ENCODE measurements at regions not wholly inside any gene's neighbourhood (a gene's known extent, or its start where the extent isn't known, plus 50 kb on each side); places are given as distances from the start of the nearest gene placed in this dataset.

DNA sequence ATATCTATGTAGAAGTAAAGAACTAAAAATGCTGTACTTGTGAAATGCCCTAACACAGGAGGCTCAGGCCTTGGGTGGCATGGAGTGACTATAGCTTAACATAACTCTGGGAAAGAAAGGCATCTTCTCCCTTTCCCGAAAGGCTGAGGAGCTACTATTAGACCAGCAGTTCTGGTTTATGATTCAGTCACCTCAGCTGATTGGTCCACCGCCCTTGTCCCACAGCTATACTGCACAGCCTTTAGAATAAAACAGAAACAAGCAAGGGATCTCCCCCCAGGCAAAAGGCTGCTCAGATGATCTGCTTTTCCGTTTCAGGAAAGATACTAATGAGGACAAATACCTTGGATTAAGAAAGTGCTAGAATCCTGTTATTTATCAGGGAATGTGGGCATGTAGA is 171.3 kb downstream of the SNCA start:
- no peak for DNase-seq

DNA sequence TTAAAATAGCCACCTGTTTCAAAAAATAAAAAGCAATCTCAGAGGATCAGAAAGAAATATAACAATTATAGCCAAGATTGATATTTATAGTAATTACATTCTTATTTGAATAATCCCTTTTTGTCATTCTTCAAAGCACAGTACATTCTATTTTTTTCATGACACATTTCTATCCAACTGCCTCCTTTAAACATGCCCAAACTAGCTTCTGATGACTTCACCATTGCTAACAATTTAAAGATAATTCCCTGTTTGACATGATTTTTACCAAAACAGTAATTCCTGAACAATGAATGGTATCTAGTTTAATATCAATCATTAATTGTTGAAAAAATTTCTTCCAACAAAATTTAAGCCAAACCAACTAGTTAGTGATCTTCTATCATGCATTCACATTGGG is 172.4 kb downstream of the SNCA start:
- no peak for DNase-seq

DNA sequence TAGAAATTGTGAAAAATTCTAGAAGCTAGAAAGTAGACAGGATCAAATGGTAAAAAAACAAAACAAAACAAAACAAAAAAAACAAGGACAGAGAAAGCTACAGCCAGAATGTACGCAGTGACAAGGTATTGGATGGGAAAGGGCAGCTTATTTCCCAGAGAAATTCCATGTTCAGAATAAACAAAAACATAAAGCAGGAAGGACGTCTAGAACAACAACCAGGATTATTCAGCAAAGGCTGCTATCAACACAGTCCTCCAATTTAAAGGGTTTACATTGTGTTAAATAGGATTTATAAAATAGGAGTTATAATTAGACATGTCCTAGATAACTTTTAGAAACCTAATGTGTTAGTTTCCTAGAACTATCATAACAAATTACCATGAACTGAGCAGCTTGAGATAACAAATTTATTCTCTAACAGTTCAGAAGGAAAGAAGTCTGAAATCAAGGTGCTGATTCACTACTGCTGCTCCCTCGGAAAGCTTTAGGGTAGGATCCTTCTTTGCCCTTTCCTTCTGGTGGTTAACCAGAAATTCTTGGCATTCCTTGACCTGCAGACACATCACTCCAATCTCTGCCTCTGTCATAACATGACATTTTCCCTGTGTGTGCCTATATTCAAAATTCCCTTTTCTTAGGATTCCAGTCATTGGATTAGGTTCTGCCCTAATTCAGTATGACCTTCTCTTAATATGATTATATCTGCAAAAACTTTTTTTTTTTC is 175.6 kb downstream of the SNCA start:
- no peak for DNase-seq

DNA sequence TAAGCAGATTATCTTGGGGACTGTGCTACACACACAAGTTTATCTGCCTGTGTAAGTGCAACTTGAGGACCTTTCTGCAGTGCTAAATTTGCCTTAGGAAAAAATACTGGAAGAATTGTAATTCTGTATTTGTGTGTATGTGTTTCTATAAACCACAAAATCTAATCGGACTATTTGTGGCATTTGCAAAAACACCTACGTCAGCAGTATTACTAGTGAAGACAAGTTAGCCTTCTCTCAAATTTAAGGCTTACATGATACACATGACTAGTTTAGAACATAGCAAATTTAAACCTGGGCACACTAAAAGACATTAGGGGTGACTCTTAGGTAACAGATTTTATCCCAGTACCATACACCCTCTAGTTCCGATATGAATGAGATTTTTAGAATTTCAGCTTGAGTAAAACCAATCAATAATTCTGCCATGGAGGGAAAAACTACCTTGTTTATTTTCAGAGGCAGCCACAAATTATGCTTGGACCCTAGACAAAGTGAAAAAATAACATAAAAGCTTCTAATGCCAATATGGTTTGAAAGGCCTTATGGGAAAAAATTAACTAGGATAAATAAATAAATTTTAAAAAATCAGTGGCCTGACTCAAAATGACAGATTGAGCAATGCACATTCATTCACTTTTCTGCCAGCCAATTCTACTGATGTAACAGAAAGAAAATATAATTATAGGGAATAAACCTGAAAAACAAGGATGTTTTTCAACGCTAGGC is 176.4 kb downstream of the SNCA start:
- DNase-seq: no peak

DNA sequence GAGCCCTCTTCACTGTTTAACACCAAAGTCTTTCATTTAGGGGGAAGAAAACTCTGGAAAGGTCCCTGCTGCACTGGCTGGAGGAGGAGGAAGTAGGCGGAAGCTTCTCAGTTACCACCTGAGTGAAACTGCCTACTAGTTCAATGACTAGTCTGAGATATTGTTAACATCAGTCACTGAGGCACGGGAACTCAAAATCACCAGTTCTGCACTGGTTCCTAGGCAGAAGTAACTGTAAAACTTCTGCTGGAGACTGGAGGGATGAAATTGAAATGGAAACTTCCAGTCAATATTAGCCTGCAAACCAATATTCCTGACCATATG is 178.3 kb downstream of the SNCA start:
- DNase-seq: no peak

DNA sequence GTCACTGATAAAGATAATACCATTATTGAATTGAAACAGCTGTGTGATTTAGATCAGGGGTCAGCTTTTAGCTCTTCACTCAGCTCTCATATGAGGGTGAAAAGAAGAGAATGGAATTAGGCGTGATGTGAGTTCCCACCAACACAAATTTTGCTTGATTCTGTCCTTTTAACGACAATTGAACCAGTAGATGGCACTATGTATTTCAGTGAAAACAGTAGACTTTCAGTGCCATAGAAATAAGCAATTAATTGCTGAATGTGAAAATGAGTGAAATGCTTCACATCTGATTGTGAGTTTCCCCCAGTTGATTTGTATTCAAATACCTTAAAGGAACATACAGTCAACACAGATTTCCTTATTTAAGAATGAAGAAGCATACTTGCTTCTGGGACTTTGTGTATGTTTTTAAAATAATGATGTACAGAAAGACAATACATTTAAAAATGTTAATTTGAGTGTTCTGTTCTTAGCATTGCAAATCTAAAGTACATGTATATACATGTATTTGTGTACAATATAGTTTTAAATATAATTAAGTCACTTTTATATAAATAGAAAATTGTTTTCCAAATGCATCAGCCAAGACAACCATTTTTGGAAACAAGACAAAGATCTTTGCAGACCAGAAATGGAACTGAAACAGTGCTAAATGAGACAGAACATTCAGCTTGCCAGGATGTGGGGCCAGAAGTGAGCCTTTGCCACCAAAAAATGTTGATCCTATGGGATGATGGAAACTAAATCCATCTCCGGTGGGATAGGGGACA is 178.8 kb downstream of the SNCA start:
- no peak for DNase-seq

DNA sequence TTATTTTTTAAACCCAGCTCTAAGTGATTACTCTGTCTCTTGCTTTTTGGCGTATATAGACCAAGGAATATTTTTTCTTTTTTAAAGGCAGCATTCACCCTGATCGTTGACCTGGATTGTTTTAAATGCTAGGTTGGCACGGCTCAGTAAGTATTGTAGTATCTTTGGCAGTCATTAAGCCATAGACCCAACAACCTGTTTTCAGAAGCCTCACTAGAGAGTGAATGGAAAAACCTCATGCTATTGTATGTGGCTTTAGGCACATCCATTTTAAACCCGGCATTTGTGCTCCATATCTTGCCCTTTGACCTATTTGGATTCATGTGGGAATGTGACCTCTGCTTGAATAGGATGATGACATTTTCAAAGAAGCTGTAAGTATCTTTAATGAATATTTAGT is 183.9 kb downstream of the SNCA start:
- no peak for DNase-seq

DNA sequence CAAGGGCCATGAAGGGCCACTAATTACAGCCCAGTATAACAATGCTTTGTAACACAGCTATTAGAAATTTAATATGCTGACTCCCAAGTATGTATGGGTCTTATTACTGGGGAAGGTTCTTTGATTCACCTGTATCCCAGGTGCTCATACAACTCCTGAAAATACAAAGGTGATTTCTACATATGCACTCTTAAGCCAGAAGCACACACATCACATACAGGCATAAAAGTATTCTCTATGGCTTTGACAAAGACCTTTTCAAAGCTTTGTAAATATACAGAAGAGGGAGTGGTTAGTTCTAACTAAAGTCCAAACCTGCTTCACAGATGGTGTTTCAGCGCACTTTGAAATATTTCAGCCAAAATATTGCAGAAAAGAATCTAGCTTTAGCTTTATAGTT is 191.5 kb downstream of the SNCA start:
- no peak for DNase-seq

DNA sequence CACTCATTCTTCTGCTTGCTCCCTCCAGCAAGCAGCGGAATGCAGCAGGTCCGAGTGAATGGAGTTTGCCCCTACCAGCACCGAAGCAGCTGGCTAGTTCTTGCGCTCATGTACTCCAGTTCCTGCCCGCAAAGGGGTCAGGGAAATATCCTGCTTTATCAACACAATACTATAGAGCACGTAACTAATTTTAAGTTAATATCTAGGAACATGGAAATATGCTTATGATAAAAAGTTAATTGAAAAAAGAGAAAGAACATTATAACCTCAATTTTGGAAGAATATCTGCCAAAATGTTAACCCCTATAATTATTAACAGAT is 195.6 kb downstream of the SNCA start:
- DNase-seq: no peak

DNA sequence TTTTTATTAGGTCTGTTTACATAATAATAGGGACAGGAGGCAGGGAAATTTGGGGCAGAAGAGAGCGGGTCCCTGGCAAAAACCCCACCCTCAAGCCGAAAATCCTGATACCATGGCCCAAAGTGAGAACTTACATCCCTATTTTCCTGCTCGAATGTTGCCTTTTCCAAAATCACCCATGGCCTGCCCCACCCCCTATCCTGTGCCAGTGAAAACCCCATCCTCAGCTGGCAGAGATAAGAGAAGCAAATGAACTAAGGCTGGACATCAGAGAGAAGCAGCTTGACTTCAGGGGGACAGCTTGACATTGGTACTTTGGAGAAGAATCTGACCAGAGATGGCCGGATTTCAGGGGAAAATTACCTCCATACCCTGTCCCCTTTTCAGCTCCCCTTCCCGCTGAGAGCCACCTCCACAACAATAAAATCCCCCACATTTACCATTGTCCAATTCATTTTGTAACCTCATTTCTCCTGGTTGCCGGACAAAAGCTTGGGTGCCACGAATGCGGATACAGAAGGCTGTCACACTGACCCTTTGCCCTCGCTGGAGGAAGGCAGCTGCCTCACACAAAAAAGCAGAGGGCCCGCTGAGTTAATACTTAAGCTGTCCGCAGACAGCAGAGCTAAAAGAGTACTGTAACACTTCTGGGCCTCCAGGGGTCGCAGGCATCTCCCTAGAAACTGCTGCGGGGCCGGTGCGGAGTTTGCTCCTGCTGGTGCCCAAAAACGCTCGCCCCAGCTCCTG is 196.2 kb downstream of the SNCA start:
- DNase-seq: no peak

DNA sequence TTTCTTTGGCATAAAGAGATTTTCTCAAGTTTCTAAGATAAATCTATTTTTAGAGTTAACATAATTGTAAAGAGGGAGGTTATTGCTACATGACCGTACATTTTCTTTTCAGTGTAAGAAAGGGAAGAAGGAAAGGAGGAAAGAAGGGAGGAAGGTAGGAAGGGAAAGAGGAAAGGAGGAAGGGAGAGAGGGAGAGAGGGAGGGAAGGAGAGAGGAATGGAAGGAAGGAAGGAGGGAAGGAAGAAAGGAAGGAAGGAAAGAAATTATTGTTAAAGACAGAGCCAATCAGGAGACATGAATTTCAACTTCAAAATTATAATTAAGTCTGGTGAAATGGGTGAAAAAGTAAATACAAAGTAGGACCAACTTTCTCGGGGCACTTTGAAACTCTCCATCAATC is 197.6 kb downstream of the SNCA start:
- DNase-seq: no peak

DNA sequence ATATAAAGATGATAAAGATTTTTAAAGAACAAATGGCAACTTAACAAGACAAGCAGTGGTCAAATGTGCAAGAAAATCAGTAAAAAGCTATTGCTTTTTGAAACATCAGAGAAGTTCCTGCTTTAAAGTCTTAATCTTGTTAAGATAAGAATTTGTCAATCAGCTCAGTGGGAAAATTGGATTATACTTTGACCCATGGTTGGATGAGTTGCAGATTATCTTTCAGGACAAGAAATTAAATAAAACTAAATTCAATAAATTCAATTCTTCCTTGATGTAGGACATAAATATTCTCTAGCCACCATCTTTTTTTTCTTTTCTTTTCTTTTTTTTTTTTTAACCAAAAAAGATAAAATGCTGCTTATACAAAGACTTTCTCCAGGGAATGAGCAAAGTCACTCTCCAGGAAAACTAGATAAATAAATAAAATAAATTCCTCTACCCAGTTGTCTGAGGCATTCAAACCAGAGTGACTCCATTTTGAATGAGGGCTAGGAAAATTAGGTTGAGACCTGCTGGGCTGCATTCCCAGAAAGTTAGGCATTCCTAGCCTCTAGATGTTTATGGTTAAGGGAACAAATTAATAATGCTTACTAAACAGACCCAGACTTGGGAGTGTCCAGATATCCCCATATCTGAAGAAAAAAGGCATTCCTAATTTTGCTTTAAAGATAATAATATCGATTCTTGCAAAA is 211.2 kb downstream of the SNCA start:
- DNase-seq: no peak

DNA sequence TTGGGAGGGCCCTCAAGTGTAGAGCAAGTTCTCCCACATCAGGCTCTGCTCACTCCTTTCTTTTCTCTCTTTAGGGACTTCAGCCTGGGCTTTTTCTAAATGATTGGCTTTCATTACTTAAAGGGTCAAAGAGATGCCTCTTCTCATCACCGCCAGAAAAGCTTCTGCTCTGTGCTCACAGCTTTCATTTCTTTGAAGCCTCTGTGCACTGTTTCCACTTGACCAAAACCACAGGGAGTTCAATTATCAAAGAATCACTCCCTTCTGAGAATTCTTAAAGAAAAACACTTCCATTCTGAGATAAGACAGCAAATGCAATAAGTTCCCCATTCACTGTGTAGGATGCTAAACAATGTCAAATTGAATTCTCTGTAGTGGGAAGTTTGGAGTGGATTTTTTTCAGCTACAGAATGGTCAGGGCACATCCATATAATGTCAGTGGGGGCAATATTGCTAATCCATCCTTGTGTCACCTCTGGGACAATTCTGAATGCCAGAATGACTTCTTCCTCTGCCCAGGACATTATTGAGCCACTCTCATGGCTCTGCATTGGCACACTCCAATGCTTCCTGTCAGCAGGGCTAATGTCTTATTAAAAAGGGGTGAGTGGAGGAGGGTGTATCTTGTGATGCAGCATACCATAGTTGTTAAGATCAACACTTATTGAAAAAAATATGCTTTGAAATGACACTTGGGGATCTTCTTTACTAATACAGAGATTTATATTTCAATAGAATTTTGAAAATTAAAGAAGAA is 217.6 kb downstream of the SNCA start:
- DNase-seq: no peak

DNA sequence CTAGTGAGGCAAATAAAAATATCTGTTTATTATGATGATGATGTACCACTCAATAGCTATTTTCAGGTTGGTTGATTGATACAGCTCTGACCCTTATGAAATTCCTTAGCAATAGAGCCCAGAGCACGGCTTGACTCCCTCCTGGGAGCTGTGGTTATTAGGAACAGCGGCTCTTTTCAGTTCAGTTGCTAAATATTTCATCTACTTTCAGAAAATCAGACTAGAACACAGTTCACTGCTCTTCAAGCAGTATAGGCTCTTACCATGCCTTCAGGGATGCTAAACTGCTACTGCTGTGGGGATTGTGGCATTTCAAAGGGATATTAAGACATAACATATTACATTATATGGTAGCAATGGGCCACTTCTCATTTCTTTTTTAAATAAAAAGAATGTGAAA is 218.8 kb downstream of the SNCA start:
- DNase-seq: no peak

DNA sequence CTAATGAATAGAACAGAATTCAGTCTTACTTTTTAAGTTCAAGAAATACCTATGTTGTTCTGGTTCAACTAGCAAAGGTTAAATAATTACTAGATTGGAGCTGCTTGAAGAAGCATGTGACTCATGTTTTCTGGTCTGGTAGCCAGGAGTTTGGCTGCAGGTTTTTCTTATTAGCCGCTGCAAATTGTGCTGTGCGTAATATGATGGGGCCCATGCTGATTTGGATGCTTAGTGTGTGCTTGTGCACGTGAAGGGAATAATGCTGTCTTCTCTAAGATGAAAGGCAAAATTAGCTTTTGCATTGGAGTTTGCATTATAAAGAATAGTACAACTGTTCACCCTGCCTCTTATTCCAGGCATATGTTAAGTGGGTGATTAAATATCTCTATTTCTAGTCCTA is 219.6 kb downstream of the SNCA start:
- DNase-seq: no peak

DNA sequence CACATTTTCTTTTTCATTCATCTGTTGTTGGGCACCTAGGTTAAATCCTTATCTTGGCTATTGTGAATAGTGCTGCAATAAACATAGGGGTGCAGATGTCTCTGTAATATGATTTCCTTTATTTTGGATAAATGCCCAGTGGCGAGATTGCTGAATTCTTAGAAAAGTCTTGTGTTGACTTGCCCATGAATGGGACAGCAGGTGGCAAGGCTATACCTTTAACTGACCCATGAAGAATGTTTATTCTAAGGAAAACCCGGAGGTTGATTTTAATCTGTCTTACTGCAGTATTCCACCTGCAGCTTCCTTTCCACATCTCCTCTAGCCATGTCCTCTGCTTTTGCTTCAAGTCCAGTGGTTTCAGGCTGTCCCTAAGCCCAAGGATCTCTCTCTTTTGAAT is 220.6 kb downstream of the SNCA start:
- no peak for DNase-seq

DNA sequence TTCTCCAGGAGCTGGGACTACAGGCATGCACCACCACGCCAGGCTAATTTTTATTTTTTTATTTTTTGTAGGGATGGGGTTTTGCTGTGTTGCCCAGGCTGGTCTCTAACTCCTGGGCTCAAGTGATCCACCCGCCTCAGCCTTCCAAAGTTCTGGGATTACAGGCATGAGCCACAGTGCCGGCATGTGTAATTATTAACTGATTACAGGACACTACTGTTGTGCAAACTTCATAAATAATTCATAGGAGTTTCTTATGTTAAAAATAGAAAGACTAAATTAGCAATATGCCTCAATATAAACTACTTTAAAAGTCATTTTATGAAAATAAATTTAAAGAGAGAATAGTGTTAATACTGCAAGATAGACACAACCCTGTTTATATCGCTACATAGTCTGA is 221.9 kb downstream of the SNCA start:
- no peak for DNase-seq

DNA sequence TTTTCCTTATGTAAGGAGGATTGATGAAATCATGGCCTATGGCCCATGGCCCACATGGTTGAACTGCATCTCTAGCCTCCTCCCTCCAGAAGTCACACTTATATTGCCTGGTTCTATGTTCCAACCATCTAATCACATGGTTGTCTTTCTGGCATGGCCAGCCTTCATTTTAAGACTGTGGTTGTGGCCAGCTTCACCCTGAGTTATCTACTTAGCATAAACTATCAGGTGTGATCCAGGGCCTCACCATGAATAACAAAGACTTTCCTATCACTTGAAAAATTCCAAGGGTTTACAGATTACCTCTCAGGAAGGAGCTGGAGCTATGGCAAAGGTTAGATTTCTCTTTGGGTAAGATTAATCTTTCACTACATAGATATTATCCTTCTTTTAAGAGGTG is 222.8 kb downstream of the SNCA start:
- DNase-seq: no peak

DNA sequence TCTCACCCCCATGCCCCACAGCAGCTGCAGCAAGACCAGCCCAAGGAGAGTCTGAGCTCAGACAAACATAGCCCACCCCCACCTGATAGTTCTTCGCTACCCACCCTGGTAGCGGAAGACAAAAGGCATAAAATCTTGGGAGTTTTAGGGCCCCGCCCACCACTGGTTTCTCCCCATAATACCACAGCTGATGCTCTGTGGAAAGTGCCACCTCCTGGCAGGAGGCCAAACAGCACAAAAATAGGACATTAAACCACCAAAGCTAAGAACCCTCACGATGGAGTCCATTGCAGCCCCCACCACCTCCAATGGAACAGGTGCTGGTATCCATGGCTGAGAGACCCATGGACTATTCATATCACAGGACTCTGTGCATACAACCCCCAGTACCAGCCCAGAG is 226.7 kb downstream of the SNCA start:
- DNase-seq: no peak

DNA sequence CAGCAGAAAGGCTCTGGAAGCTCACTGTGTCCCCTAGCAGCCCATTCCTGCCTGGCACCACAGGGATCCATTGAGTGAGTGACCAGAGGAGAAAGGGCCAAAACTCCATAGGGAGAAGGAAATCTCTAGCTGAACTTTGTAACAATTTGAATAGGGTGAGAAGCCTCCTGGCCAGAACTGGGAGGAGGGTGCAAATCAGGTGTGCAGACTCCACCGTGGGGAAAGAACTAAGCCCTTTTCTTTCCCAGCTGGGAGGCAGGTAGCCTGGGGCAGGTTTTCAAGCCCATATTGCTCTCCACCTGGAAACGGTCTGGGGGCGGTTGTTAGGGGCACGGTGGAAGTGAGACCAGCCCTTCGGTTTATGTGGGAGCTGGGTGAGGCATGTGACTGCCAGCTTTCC is 227.2 kb downstream of the SNCA start:
- DNase-seq: no peak

DNA sequence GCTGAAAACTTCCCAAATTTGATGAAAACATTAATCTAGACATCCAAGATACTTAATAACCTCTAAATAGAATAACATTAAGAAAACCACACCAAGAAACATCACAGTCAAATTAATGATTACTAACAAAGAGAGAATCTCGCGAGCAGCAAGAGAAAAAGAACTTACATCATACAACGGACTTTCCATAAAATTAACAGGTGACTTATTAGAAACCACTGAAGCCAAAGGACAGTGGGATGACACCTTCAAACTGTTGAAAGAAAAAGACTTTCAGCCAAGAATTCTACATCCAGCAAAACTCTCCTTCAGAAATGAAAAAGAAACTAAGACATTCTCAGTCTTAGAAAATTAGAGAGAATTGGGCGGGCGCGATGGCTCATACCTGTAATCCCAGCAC is 232.0 kb downstream of the SNCA start:
- DNase-seq: no peak

DNA sequence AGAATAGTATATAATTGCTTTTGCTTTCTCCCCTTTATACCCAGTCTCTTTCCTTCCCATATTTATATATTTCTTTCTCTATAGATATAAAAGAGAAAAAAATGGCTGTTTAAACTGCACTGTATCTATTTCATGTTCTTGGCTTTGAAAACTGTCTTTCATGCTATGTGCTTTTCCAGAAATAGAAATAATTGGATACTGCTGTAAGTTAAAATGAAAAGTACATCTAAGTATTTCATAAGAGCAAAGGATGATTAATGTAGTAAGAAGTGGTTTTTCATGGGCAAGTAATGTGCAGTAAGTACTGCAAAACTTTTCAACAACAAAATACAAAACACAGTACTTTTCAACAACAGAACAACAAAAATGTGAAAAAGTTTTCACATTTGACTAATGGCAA is 237.9 kb downstream of the SNCA start:
- no peak for DNase-seq
